Sigmoid colon (tissue), 4 donors: ENCODE measurements at regions not wholly inside any gene's neighbourhood (a gene's known extent, or its start where the extent isn't known, plus 50 kb on each side); places are given as distances from the start of the nearest gene placed in this dataset.

Source experiments
- CTCF ChIP-seq, 4 experiments: fragments of 450-650 bp in 3 of 4; fragments of 200-600 bp in 1 of 4; IDR thresholded peaks; one replicate each; pipeline ENCODE4 v1.5.1; 2016 to 2019; ENCODE audit warnings: antibody characterized with exemption in 4 of 4, mild to moderate bottlenecking in 3 of 4, moderate library complexity in 2 of 4
- POLR2AphosphoS5 ChIP-seq, 4 donors: sonication (generic); formaldehyde crosslinking; IDR thresholded peaks; one replicate each; pipeline ENCODE4 v1.6.1; 2017; ENCODE audit warnings: antibody characterized with exemption in 4 of 4

DNA sequence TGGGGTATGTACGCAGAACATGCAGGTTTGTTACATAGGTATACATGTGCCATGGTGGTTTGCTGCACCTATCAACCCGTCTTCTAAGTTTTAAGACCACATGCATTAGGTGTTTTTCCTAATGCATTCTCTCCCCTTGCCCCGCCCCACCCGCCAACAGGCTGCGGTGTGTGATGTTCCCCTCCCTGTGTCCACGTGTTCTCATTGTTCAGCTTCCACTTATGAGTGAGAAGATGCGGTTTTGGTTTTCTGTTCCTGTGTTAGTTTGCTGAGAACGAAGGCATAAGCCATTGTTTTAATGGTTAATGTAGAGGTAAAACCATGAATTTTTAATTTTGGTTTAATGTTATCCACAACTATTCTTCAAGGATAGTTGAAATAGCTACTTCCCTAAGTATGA, 346.8 kb upstream of the EPHA6 start:
- TF ChIP-seq CTCF (IDR thresholded peaks at IDR 0.05) (no peak), POLR2AphosphoS5 (IDR thresholded peaks at IDR 0.05) (no peak)
